Right cardiac atrium (tissue), 5 donors: ENCODE measurements at regions not wholly inside any gene's neighbourhood (a gene's known extent, or its start where the extent isn't known, plus 50 kb on each side); places are given as distances from the start of the nearest gene placed in this dataset.

Experiments
- ATAC-seq, 2 donors: fragments of 200-7000 bp; cut with Tn5 transposase; one replicate each; pipeline versions ENCODE4 v1.8.0 to v1.9.1; 2020; ENCODE audit warnings: moderate library complexity in 2 of 2, mild to moderate bottlenecking in 1 of 2
- DNase-seq, 3 donors: peaks; one replicate each; pipeline ENCODE4 v3.0.0-alpha.2; 2020
- H3K27ac ChIP-seq: one replicate; pipeline ENCODE4 v1.5.1; 2013; ENCODE audit warnings: mild to moderate bottlenecking, low read length, control low read depth, moderate library complexity
- H3K27me3 ChIP-seq: one replicate; pipeline ENCODE4 v1.6.1; 2013; ENCODE audit not compliant: control insufficient read depth, insufficient read depth
- H3K4me1 ChIP-seq: one replicate; pipeline ENCODE4 v1.6.1; 2013; ENCODE audit warnings: low read length; ENCODE audit not compliant: control insufficient read depth, insufficient read depth
- H3K4me3 ChIP-seq: one replicate; pipeline ENCODE4 v1.5.1; 2013; ENCODE audit warnings: low read length, control low read depth
- H3K9me3 ChIP-seq: one replicate; pipeline ENCODE4 v1.6.1; 2013; ENCODE audit warnings: low read length; ENCODE audit not compliant: control insufficient read depth
- WGBS: extraction: QIAGEN DNeasy Blood & Tissue Kit; methylation state at CpG from one replicate; pipeline ENCODE4 v1.1.7; 2013; 5-methylcytosine and 5-hydroxymethylcytosine counted together
- intact Hi-C, 4 donors: fragments of 100-400 bp; cut with DNase I; formaldehyde crosslinking; loops; one replicate each; pipeline versions ENCODE4 v1.11.0 to v1.14.0; 2022 to 2023
- donor health status: healthy with polysubstance abuse.
- donor health status: DM: no; HTN: yes; CAD: no.
- donor health status: DM: no; HTN: no; CAD: no.
- donor health status: DM: no; HTN: yes; CAD: no; lungs with severe emphysema.
- donor health status: DM: yes; HTN: yes; CAD: no.

GRCh38 chr5:87051502-87052113, 216.1 kb upstream of the RASA1 start:
- intact Hi-C loops = no loop called here
- 70% methylated on average over 3 of the region's 3 CpGs for WGBS
- ATAC-seq = no peak

DNA sequence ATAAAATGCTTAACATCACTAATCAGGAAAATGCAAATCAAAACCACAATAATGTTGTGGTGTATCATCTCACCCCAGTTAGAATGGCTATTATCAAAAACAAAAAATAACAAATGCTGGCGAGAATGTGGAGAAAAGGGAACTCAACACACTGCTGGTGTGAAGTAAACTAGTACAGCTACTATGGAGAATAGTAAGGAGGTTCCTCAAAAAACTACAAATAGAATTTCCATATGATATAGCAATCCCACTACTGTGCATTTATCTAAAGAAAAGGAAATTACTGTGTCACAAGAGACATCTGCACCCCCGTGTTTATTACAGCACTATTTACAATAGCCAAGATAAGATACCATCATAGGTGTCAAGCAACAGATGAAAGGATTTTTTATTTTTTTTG, 214.5 kb upstream of the RASA1 start:
- 54% methylated on average over 2 of the region's 2 CpGs for WGBS
- no peaks in the 10 kb centered on the region for H3K4me1 ChIP-seq
- intact Hi-C loops = no loop called here
- no peak for ATAC-seq
- H3K9me3 ChIP-seq = no peaks in the 10 kb centered on the region
- H3K4me3 ChIP-seq = no peak overlapping the region
- H3K27me3 ChIP-seq = no peaks in the 10 kb centered on the region
- DNase-seq = no peak
- no peak overlapping the region for H3K27ac ChIP-seq

More at GRCh38 chr5:87051502-87052113, 216.1 kb upstream of the RASA1 start:
- no peaks in the 10 kb centered on the region for H3K4me1 ChIP-seq
- H3K27me3 ChIP-seq = no peaks in the 10 kb centered on the region
- no peaks in the 10 kb centered on the region for H3K9me3 ChIP-seq
- no peak for DNase-seq
- H3K4me3 ChIP-seq = no peak overlapping the region
- H3K27ac ChIP-seq = no peak overlapping the region

DNA sequence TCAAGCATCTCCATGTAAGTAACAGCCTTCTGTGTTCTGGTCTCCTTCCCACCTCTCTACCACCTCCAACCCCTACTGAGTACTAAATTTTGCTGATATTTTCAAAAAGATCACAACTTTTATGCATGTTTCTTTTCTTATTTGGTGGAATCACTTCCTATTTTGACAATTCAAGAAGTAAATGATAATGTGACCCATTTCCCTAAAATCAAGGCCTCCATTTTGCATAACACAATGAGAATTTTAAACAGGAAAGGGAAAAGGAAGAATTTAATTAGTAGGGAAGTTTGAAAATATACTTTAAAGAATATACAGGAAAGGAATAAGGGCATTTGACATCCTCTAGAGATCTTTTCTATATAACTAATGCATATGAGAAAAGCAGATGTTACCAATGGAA, 212.9 kb upstream of the RASA1 start:
- Histone ChIP-seq H3K27me3 (no peaks in the 10 kb centered on the region), H3K9me3 (no peaks in the 10 kb centered on the region), H3K4me3 (no peak overlapping the region), H3K27ac (no peak overlapping the region), H3K4me1 (no peaks in the 10 kb centered on the region)
- DNase-seq (no peak), ATAC-seq (no peak)
- intact Hi-C loops = no loop called here

- Histone ChIP-seq H3K27ac (no peak overlapping the region), H3K4me1 (no peaks in the 10 kb centered on the region), H3K27me3 (no peaks in the 10 kb centered on the region), H3K9me3 (no peaks in the 10 kb centered on the region), H3K4me3 (no peak overlapping the region)
- intact Hi-C loops = loop anchor here in 1 of 4 donors (10.0 kb wide), 1 partner anchor 344 kb away; no protein-coding TSS in a partner anchor
- no peak for DNase-seq
- no peak for ATAC-seq
- WGBS = 92% methylated on average over 1 of the region's 1 CpG
Measured at GRCh38 chr5:87061046-87061445, 206.6 kb upstream of the RASA1 start.

- DNase-seq (no peak), ATAC-seq (no peak)
- Histone ChIP-seq H3K4me3 (no peak overlapping the region), H3K27me3 (no peaks in the 10 kb centered on the region), H3K27ac (no peak overlapping the region), H3K9me3 (no peaks in the 10 kb centered on the region), H3K4me1 (no peaks in the 10 kb centered on the region)
- 82% methylated on average over 2 of the region's 2 CpGs for WGBS
- intact Hi-C loops = loop anchor here in 1 of 4 donors (10.0 kb wide), 1 partner anchor 335 kb away; no protein-coding TSS in a partner anchor
Measured at GRCh38 chr5:87069311-87069710, 198.4 kb upstream of the RASA1 start.

DNA sequence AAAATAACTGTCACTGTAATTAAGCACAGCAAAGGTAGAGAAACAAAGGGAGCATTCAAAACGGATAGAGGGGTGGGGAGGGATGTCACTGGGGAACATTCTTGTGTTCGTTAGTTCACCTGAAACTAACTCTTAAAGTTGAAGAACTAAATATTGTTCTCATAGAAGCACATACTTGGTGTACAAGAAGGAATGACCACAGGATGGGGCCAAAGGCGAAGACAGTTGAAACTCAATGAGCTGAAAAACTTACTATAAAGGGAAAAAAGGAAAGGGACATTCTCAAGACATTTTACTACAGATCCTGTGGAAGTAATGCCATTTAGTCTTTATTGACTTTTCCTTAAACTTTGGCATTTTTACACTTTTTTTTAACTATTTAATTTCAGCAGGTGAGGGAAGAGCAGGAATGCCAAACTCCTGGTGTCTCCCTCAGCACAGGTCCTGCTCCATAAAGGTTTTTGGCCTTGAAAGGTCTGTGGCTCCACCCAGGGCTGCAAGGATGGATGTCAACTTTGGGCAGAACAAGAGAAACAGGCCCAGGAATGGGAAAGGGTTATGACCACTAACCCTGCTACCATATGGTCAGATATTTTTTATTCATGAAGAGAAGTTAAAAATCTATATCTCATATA, 197.6 kb upstream of the RASA1 start:
- intact Hi-C loops = loop anchor here in 1 of 4 donors (10.0 kb wide), 1 partner anchor 335 kb away; no protein-coding TSS in a partner anchor
- no peaks in the 10 kb centered on the region for H3K4me1 ChIP-seq
- no peak overlapping the region for H3K4me3 ChIP-seq
- ATAC-seq (peak in 1 of 2 donors; percentile 31), DNase-seq (no peak)
- no peaks in the 10 kb centered on the region for H3K27me3 ChIP-seq
- no peaks in the 10 kb centered on the region for H3K9me3 ChIP-seq
- WGBS = 36% methylated on average over 3 of the region's 3 CpGs
- no peak overlapping the region for H3K27ac ChIP-seq

DNA sequence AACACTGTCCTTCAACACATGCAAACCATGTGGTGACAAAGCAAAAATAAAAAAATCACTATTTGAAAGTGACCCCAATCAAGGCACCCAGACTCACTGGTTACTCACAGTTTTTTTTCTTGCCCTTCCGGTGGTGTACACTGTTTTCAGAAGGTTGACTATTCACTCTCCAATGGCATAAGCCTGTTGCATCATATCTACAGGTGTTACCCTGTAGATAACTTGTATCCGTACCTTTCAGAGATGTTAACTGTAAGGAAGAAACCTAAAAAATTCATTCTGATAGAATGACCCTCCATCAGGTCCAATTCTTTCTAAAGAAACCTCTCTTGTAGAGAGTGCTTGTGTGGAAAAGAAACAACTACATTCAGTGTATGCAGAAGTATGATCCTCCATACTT, 193.6 kb upstream of the RASA1 start:
- no peak for DNase-seq
- Histone ChIP-seq H3K9me3 (no peaks in the 10 kb centered on the region), H3K27ac (no peak overlapping the region), H3K4me3 (no peak overlapping the region), H3K4me1 (no peaks in the 10 kb centered on the region), H3K27me3 (no peaks in the 10 kb centered on the region)
- intact Hi-C loops = no loop called here
- no peak for ATAC-seq
- 91% methylated on average over 2 of the region's 2 CpGs for WGBS

- no peaks in the 10 kb centered on the region for H3K4me1 ChIP-seq
- H3K27me3 ChIP-seq = no peaks in the 10 kb centered on the region
- ATAC-seq (peak; percentile 20 to 55), DNase-seq (no peak)
- no peaks in the 10 kb centered on the region for H3K9me3 ChIP-seq
- H3K27ac ChIP-seq = no peak overlapping the region
- intact Hi-C loops = no loop called here
- 61% methylated on average over 2 of the region's 2 CpGs for WGBS
- no peak overlapping the region for H3K4me3 ChIP-seq
Measured at GRCh38 chr5:87074934-87075541, 192.6 kb upstream of the RASA1 start.

- ATAC-seq = no peak
- no peak overlapping the region for H3K4me3 ChIP-seq
Measured at GRCh38 chr5:87076411-87076810, 191.3 kb upstream of the RASA1 start.

GRCh38 chr5:87076931-87077330, 190.8 kb upstream of the RASA1 start:
- ATAC-seq (no peak), DNase-seq (no peak)
- no peak overlapping the region for H3K4me3 ChIP-seq
- intact Hi-C loops = no loop called here
- WGBS = 96% methylated on average over 2 of the region's 2 CpGs
- H3K27ac ChIP-seq = no peak overlapping the region
- no peaks in the 10 kb centered on the region for H3K9me3 ChIP-seq
- no peaks in the 10 kb centered on the region for H3K4me1 ChIP-seq
- H3K27me3 ChIP-seq = no peaks in the 10 kb centered on the region

More at GRCh38 chr5:87076411-87076810, 191.3 kb upstream of the RASA1 start:
- H3K9me3 ChIP-seq = no peaks in the 10 kb centered on the region
- H3K4me1 ChIP-seq = no peaks in the 10 kb centered on the region
- 90% methylated on average over 4 of the region's 4 CpGs for WGBS
- no peak for DNase-seq
- no peak overlapping the region for H3K27ac ChIP-seq
- intact Hi-C loops = no loop called here
- H3K27me3 ChIP-seq = no peaks in the 10 kb centered on the region

DNA sequence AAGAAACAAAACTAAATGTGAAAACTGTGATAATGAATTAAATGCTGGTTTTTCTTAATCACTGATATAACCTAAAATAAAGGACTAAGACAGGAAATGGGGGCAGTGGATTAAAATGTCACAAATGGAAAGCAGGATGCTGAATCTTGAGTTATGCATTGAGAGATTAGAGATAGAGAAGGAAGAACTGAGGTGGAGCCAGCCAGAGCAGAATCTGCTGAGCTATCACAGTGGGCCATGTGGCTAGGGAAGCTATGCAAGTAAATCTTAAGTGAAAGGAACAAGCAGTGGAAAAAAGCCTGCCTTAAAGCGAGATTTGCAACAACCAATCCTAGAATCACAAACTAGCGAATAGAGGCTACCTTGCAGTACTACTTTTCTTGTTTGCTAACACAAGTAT, 188.5 kb upstream of the RASA1 start:
- 79% methylated on average over 2 of the region's 2 CpGs for WGBS
- no peaks in the 10 kb centered on the region for H3K27me3 ChIP-seq
- no peaks in the 10 kb centered on the region for H3K9me3 ChIP-seq
- no peak overlapping the region for H3K27ac ChIP-seq
- no peaks in the 10 kb centered on the region for H3K4me1 ChIP-seq
- intact Hi-C loops = no loop called here
- no peak for ATAC-seq
- peak in 1 of 3 donors; percentile 43 for DNase-seq
- H3K4me3 ChIP-seq = no peak overlapping the region
